ENCODE measurements at regions not wholly inside any gene's neighbourhood (a gene's known extent, or its start where the extent isn't known, plus 50 kb on each side); places are given as distances from the start of the nearest gene placed in this dataset.
"Not testable (repeated sequence)": the region's sequence is repeated elsewhere in the genome, so short reads cannot be mapped to it uniquely, and the experiment has no call there.

DNA sequence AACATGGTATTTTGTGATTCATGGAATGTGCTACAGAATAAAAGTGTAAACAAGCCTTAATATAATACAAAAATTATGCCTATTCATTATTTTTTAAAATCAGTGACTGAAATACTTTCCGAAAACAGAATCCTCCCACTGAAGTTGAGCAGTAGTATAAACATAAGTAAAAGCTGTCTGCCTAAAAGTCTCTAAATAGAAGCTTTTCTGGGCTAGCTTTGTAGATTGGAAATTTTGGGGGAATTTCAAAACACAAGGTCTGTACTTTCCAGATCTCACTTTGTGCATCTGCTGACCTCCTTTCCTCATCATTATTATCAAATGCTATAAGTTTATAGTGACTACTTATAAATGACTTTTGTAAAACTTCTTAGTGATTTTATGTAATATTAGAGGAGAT, 80.4 kb upstream of the TRHDE start:
- H3K4me1 Mint-ChIP-seq = no peaks in the 10 kb centered on the region
- H3K27me3 Mint-ChIP-seq = no peaks in the 10 kb centered on the region
- H3K36me3 Mint-ChIP-seq = peaks cover 1% of the 10 kb centered on the region
- H3K9me3 Mint-ChIP-seq = peaks cover 5 to 9% (median 8%) of the 10 kb centered on the region in 3 donors
- H3K27ac Mint-ChIP-seq = no peak overlapping the region
- no peak overlapping the region for H3K4me3 Mint-ChIP-seq

- peaks cover 10 to 21% (median 12%) of the 10 kb centered on the region in 3 donors for H3K9me3 Mint-ChIP-seq
- H3K27me3 Mint-ChIP-seq = no peaks in the 10 kb centered on the region
- no peak overlapping the region for H3K27ac Mint-ChIP-seq
- no peak overlapping the region for H3K4me3 Mint-ChIP-seq
- peaks cover 1% of the 10 kb centered on the region for H3K36me3 Mint-ChIP-seq
- no peaks in the 10 kb centered on the region for H3K4me1 Mint-ChIP-seq
Observed at GRCh38 chr12:72197790-72198189, 74.4 kb upstream of the TRHDE start.

GRCh38 chr12:72201457-72201856, 70.7 kb upstream of the TRHDE start:
- no peak overlapping the region for H3K27ac Mint-ChIP-seq

GRCh38 chr12:72203764-72204335, 68.3 kb upstream of the TRHDE start:
- H3K27ac Mint-ChIP-seq = no peak overlapping the region
- H3K4me1 Mint-ChIP-seq = no peaks in the 10 kb centered on the region
- no peaks in the 10 kb centered on the region for H3K36me3 Mint-ChIP-seq
- no peaks in the 10 kb centered on the region for H3K27me3 Mint-ChIP-seq
- no peak overlapping the region for H3K4me3 Mint-ChIP-seq
- peaks cover 2 to 9% (median 9%) of the 10 kb centered on the region in 3 donors for H3K9me3 Mint-ChIP-seq

More at GRCh38 chr12:72201457-72201856, 70.7 kb upstream of the TRHDE start:
- H3K4me3 Mint-ChIP-seq = no peak overlapping the region
- H3K9me3 Mint-ChIP-seq = peaks cover 2 to 15% (median 14%) of the 10 kb centered on the region in 3 donors
- H3K4me1 Mint-ChIP-seq = no peaks in the 10 kb centered on the region
- H3K36me3 Mint-ChIP-seq = no peaks in the 10 kb centered on the region
- H3K27me3 Mint-ChIP-seq = no peaks in the 10 kb centered on the region

DNA sequence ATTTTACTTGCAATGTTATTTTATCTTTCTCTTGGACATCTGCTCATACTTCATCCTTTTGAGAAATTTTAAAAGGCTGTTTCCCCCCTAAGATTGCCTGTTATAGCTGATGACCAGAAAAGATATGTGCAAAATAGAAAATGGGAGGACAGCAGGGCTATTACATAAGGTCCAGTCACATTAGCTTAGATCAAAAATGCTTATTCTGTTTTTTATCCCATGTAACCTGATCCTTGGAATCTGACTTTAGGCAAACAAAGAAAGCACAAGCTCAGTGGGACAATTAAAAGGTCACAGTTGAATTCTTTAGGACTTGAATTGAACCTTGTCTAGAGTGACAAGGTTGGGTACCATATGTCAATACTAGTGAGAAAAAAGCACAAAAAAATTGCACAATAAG, 65.1 kb upstream of the TRHDE start:
- peaks cover 2 to 4% (median 3%) of the 10 kb centered on the region in 3 donors for H3K9me3 Mint-ChIP-seq
- H3K4me3 Mint-ChIP-seq = no peak overlapping the region
- H3K27ac Mint-ChIP-seq = no peak overlapping the region
- no peaks in the 10 kb centered on the region for H3K27me3 Mint-ChIP-seq
- no peaks in the 10 kb centered on the region for H3K36me3 Mint-ChIP-seq
- no peaks in the 10 kb centered on the region for H3K4me1 Mint-ChIP-seq

- Mint-ChIP-seq H3K9me3 (peaks cover 2 to 4% (median 3%) of the 10 kb centered on the region in 3 donors), H3K4me1 (no peaks in the 10 kb centered on the region), H3K4me3 (no peak overlapping the region), H3K27ac (no peak overlapping the region), H3K36me3 (no peaks in the 10 kb centered on the region), H3K27me3 (no peaks in the 10 kb centered on the region)
Observed at GRCh38 chr12:72207486-72208409, 64.4 kb upstream of the TRHDE start.

- peaks cover 0 to 2% (median 2%) of the 10 kb centered on the region in 3 donors for H3K9me3 Mint-ChIP-seq
- no peak overlapping the region for H3K27ac Mint-ChIP-seq
- no peaks in the 10 kb centered on the region for H3K36me3 Mint-ChIP-seq
- H3K4me3 Mint-ChIP-seq = no peak overlapping the region
- no peaks in the 10 kb centered on the region for H3K4me1 Mint-ChIP-seq
- H3K27me3 Mint-ChIP-seq = no peaks in the 10 kb centered on the region
Observed at GRCh38 chr12:72209086-72209485, 63.1 kb upstream of the TRHDE start.

DNA sequence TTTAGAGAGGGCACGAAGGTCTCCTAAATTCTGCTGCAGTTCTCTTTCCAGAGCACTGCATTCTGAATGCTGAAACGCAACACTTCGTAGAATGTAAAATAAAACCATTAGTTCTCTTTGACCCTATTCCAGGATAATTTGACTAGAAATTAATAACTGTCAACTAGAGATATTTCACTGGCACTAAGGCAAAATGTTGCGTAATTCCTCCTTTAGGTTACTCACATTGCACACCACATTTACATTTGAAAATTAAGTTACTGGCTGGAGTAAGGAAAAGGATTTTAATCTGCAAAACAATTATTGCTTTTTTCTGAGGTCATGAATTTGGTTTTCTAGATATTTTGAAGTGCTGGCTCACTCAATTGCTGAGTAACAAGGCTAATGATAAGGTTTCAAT, 58.0 kb upstream of the TRHDE start:
- Mint-ChIP-seq H3K27me3 (no peaks in the 10 kb centered on the region), H3K4me1 (no peaks in the 10 kb centered on the region), H3K36me3 (no peaks in the 10 kb centered on the region), H3K9me3 (peaks cover 0 to 2% (median 2%) of the 10 kb centered on the region in 3 donors), H3K4me3 (no peak overlapping the region), H3K27ac (no peak overlapping the region)

DNA sequence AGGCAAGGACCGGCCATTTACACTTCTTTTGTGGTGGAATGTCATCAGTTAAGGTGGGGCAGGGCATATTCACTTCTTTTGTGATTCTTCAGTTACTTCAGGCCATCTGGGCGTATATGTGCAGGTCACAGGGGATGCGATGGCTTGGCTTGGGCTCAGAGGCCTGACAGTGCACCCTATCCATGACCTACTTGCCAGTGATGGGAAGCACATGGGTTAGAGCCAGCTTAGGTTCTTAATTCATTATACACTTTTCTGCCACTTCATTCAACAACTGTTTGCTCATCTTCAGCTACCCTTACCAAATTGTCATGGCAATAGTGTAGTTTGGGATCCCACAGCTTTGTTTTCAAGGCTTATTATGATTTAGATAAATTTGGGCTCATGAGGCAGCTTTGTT, 56.9 kb upstream of the TRHDE start:
- H3K27me3 Mint-ChIP-seq, H3K4me1 Mint-ChIP-seq, H3K4me3 Mint-ChIP-seq: not testable (repeated sequence)

GRCh38 chr12:72219937-72220336, 52.2 kb upstream of the TRHDE start:
- H3K4me1 Mint-ChIP-seq = no peaks in the 10 kb centered on the region
- no peak overlapping the region for H3K4me3 Mint-ChIP-seq
- no peaks in the 10 kb centered on the region for H3K36me3 Mint-ChIP-seq

More for the DNA sequence above, 56.9 kb upstream of the TRHDE start:
- not testable (repeated sequence) for H3K36me3 Mint-ChIP-seq, H3K27ac Mint-ChIP-seq, H3K9me3 Mint-ChIP-seq

More at GRCh38 chr12:72219937-72220336, 52.2 kb upstream of the TRHDE start:
- Mint-ChIP-seq H3K27ac (no peak overlapping the region), H3K9me3 (peaks cover 0 to 2% (median 2%) of the 10 kb centered on the region in 3 donors), H3K27me3 (no peaks in the 10 kb centered on the region)

Data from IgD-negative memory B cell (primary cell).